ENCODE measurements at regions not wholly inside any gene's neighbourhood (a gene's known extent, or its start where the extent isn't known, plus 50 kb on each side); places are given as distances from the start of the nearest gene placed in this dataset.

DNA sequence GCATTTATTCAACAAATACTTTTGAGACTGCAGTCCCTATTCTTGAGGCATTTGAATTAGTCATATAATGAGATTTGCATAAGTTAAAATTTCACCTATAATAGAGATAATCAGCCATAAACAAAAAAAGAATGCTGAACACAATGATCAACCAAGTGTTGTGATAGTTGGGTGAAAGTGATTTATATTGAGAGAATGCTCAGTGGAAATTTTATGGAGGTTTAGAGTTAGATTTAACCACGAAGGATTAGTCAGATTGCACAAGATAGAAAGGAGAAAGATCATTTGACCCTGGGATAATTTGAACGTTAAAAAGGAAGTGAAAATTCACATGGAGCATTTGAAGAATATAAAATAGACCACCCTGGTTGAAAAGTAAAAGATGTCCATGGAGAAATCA is 356.2 kb downstream of the NPR3 start:
- TF ChIP-seq, protein P1, sequence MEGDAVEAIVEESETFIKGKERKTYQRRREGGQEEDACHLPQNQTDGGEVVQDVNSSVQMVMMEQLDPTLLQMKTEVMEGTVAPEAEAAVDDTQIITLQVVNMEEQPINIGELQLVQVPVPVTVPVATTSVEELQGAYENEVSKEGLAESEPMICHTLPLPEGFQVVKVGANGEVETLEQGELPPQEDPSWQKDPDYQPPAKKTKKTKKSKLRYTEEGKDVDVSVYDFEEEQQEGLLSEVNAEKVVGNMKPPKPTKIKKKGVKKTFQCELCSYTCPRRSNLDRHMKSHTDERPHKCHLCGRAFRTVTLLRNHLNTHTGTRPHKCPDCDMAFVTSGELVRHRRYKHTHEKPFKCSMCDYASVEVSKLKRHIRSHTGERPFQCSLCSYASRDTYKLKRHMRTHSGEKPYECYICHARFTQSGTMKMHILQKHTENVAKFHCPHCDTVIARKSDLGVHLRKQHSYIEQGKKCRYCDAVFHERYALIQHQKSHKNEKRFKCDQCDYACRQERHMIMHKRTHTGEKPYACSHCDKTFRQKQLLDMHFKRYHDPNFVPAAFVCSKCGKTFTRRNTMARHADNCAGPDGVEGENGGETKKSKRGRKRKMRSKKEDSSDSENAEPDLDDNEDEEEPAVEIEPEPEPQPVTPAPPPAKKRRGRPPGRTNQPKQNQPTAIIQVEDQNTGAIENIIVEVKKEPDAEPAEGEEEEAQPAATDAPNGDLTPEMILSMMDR (IDR thresholded peaks at IDR 0.05; ENCODE audit: low read depth, low read length, poor library complexity, severe bottlenecking) = no peak
- no peak for TF ChIP-seq EZH2phosphoT487 (IDR thresholded peaks at IDR 0.05; ENCODE audit: borderline replicate concordance, low read length)

Data from DOHH2 (cell line).